HG02588 (cell line): ENCODE measurements at regions not wholly inside any gene's neighbourhood (a gene's known extent, or its start where the extent isn't known, plus 50 kb on each side); places are given as distances from the start of the nearest gene placed in this dataset.
"Not testable (repeated sequence)": the region's sequence is repeated elsewhere in the genome, so short reads cannot be mapped to it uniquely, and the experiment has no call there.

Experiments used
- ATAC-seq: cut with Tn5 transposase; IDR thresholded peaks from one replicate; pipeline ENCODE4 v1.9.1; 2021; ENCODE audit warnings: mild to moderate bottlenecking, moderate library complexity; ENCODE audit not compliant: unreplicated experiment

- ATAC-seq, result no peak
Observed at GRCh38 chr13:88948501-88948900, 1277.3 kb downstream of the SLITRK5 start.

- no peak for ATAC-seq
Observed at GRCh38 chr13:88958821-88959220, 1287.7 kb downstream of the SLITRK5 start.

- ATAC-seq, result no peak
Observed at GRCh38 chr13:88976466-88976865, 1305.3 kb downstream of the SLITRK5 start.

- no peak for ATAC-seq
Observed at GRCh38 chr13:88978607-88979006, 1307.4 kb downstream of the SLITRK5 start.

- ATAC-seq, result peak; percentile 80
Observed at GRCh38 chr13:88979465-88980175, 1308.4 kb downstream of the SLITRK5 start.

GRCh38 chr13:89003656-89004055 is 1332.5 kb downstream of the SLITRK5 start:
- ATAC-seq, result no peak

DNA sequence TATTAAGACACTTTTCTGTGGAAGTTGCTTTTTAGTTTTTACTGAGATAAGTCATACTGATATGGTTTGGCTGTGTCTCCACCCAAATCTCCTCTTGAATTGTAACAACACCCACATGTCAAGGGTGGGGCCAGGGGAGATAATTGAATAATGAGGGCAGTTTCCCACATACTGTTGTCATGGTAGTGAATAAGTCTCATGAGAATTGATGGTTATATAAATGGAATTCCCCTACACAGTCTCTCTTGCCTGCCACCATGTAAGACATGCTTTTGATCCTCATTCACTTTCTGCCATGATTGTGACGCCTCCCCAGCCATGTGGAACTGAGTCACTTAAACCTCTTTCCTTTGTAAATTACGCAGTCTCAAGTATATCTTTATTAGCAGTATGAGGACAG is 1340.4 kb downstream of the SLITRK5 start:
- ATAC-seq, result no peak

DNA sequence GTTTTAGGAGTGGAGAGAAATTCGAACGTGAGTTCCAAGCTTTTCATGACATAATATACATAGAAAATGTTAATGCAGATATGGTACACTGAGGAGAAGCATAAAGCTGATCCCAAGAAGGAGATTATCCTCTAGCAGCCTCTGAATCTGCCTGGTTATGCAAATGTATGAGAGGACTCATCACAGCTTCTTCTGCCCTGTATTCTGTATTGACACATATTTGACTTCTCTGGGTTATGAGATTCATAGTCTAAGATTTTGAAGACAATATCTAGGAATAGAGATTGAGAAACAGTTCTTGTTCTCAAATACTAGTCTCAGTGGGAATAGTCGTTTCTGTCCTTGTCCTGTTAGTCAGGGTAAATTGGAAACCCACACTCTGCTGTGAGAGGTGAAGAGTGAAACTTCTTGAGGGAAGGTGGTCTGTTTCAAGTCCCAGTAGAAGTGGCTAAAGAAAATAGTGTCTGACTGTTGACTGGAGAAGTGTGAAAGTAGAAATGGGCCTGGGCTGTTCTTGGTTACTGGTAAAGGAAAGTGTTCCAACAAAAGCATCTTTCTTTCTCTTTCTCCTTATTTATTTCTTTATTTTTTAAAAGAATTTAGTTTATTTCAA is 1356.6 kb downstream of the SLITRK5 start:
- ATAC-seq, result no peak

- no peak for ATAC-seq
Observed at GRCh38 chr13:89029062-89029461, 1357.9 kb downstream of the SLITRK5 start.

GRCh38 chr13:89034015-89034414 is 1362.8 kb downstream of the SLITRK5 start:
- no peak for ATAC-seq

GRCh38 chr13:89052699-89053098 is 1381.5 kb downstream of the SLITRK5 start:
- no peak for ATAC-seq

DNA sequence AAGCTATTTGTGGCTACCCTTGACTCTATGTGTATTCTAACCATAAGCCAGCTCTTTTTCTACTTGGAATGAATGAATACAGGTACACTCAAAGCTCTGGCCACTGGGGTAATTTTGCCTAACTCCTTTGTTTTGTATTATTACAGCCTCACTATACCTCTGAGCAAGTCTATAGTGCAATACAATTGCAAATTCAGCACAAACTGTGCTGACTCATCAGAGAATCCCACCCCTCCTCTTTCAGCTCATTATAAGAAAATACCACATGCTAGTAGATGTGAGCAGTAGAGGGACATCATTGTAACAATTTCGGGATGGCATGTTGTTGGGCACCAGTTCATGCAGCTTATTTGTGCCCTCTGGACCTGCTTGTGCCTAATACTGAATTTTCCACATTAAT is 1382.2 kb downstream of the SLITRK5 start:
- no peak for ATAC-seq

GRCh38 chr13:89057274-89057673 is 1386.1 kb downstream of the SLITRK5 start:
- ATAC-seq, result no peak

DNA sequence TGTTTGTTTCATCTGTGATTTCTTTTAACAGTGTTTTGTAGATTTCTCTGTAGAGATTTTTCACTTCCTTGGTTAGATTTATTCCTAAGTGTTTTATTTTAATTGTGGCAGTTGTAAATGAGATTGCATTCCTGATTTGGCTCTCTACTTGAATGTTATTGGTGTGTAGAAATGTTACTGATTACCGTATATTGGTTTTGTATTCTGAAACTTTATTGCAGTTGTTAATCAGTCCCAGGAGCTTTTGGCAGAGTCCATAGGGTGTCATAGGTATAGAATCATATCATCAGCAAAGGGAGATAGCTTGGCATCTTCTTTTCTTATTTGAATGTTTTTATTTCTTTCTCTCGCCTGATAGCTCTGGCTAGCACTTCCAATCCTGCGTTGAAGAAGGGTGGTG is 1386.7 kb downstream of the SLITRK5 start:
- no peak for ATAC-seq

DNA sequence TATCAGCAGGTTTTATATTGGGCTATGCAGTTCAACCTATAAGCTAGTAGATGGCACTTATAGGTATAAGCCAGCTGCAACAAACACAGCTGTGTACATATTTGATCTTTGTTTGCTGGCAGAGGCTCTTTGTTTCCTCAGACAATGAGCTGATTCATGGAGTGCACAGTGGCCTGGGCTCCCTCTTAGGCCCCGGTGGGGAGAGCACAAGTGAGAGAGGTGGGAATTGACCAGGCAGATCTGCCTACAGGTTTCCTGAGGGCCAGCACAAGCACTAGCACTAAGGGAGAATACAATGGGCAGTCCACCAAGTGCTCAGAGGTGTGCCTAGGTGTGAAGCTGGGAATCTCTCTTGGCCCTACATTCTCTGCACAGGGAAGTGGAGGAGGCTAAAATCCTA is 1390.7 kb downstream of the SLITRK5 start:
- no peak for ATAC-seq

DNA sequence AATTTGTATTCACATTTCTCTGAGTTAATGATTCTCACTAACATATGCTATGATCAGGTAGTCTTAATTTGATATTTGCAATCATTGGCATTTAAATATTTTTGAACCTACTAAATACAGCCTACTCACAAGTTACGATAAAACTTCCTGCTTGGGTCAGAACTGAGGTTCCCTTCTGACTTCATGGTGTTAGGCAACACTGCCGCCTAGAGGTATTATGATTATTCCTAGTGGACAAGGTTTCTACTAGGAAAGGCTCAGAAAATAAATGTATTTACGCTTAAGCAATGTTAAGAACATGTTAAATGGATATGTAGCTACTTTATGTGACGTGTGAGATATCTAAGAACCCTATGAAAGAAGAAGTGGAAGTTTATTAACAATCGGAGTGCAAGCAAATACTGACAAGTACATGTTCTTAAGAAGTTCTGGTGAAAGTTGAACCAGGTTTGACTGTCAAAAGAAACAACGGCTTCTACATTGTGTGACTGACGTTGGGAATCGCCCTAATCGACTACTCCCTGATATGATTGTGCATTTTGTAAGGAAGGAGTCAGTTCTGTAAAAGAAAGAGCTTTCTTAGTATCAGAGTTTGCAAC is 1395.8 kb downstream of the SLITRK5 start:
- no peak for ATAC-seq

GRCh38 chr13:89072979-89073378 is 1401.8 kb downstream of the SLITRK5 start:
- ATAC-seq, result no peak

GRCh38 chr13:89076622-89077021 is 1405.5 kb downstream of the SLITRK5 start:
- ATAC-seq, result no peak

GRCh38 chr13:89082623-89083022 is 1411.5 kb downstream of the SLITRK5 start:
- no peak for ATAC-seq

DNA sequence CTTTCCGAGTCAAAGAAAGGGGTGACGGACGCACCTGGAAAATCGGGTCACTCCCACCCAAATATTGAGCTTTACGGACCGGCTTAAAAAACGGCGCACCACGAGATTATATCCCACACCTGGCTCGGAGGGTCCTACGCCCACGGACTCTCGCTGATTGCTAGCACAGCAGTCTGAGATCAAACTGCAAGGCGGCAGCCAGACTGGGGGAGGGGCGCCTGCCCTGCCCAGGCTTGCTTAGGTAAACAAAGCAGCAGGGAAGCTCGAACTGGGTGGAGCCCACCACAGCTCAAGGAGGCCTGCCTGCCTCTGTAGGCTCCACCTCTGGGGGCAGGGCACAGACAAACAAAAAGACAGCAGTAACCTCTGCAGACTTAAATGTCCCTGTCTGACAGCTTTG is 1416.9 kb downstream of the SLITRK5 start:
- ATAC-seq, result not testable (repeated sequence)

DNA sequence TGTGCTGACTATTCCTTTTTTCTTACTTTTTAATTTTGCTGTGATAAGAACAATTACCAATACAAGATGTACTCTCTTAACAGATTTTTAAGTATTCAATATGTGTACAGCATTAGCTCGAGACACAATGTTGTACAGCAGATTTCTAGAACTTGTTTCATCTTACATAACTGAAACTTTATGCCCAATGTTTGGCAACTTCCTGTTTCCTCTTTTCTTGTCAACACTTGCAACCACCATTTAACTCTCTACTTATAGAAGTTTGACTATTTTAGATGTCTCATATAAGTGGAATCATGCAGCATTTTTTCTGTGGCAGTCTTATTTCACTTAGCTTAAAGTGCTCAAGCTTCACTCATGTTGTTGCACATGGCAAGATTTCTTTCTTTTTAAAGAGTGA is 1426.8 kb downstream of the SLITRK5 start:
- ATAC-seq, result no peak

DNA sequence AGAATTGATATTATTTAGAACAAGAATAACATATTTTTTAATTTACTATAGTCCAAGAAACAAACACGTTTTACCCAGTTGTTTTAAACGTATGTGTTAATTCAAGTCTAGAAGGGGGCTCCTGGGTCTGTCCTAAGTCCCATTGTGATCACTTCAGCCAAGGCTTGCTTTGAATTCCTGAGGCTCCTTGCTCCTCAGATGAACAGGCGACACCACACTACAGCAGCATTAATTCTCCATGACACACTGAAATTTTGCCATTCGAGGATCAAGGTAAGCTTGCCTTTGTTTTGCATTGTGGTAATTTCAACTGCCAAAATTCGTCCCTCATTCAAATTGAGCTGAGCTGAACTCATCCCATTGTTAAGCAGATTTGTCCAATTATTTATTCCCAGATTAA is 1442.6 kb downstream of the SLITRK5 start:
- ATAC-seq, result no peak
